Heart right ventricle (tissue), 16 donors: ENCODE measurements at regions not wholly inside any gene's neighbourhood (a gene's known extent, or its start where the extent isn't known, plus 50 kb on each side); places are given as distances from the start of the nearest gene placed in this dataset.

Experiments
- ATAC-seq, 8 donors: fragments of 200-7000 bp; cut with Tn5 transposase; one replicate each; pipeline ENCODE4 v1.9.1; 2020; ENCODE audit warnings: mild to moderate bottlenecking in 8 of 8, moderate library complexity in 8 of 8, moderate number of reproducible peaks in 1 of 8
- DNase-seq, 2 donors: peaks; one replicate each; pipeline ENCODE4 v3.0.0-alpha.2; 2020
- H3K27ac ChIP-seq, 10 donors: fragments of 200-600 bp; sonication (generic) in 2 of 10; one replicate each; pipeline versions ENCODE4 v1.5.0 to v1.8.0; 2020 to 2022; ENCODE audit warnings: mild to moderate bottlenecking in 3 of 10
- H3K27me3 ChIP-seq, 7 donors: fragments of 200-600 bp; one replicate each; pipeline ENCODE4 v1.8.0; 2021 to 2022; ENCODE audit warnings: mild to moderate bottlenecking in 2 of 7
- H3K36me3 ChIP-seq, 9 donors: fragments of 200-600 bp; sonication (generic) in 1 of 9; one replicate each; pipeline versions ENCODE4 v1.5.0 to v1.8.0; 2020 to 2022; ENCODE audit warnings: mild to moderate bottlenecking in 2 of 9
- H3K4me1 ChIP-seq, 9 donors: fragments of 200-600 bp; sonication (generic) in 1 of 9; one replicate each; pipeline versions ENCODE4 v1.5.0 to v1.8.0; 2020 to 2022; ENCODE audit warnings: mild to moderate bottlenecking in 4 of 9
- H3K4me3 ChIP-seq, 10 donors: fragments of 200-600 bp; sonication (generic) in 2 of 10; one replicate each; pipeline versions ENCODE4 v1.5.0 to v1.8.0; 2020 to 2022; ENCODE audit warnings: mild to moderate bottlenecking in 7 of 10, moderate library complexity in 2 of 10
- H3K9me3 ChIP-seq, 11 donors: fragments of 200-600 bp in 10 of 11; sonication (generic) in 2 of 11; one replicate each; pipeline versions ENCODE4 v1.5.0 to v1.8.0; 2013 to 2022; ENCODE audit warnings: mild to moderate bottlenecking in 2 of 11, control low read depth in 1 of 11, moderate library complexity in 1 of 11
- CTCF ChIP-seq, 9 donors: fragments of 200-600 bp; sonication (generic) in 2 of 9; IDR thresholded peaks; one replicate each; pipeline versions ENCODE4 v1.5.0 to v1.8.0; 2021 to 2022; ENCODE audit warnings: antibody characterized with exemption in 9 of 9, mild to moderate bottlenecking in 5 of 9, moderate library complexity in 1 of 9
- WGBS, 2 donors: extraction: QIAGEN DNeasy Blood & Tissue Kit; methylation state at CpG; one replicate each; pipeline ENCODE4 v1.1.7; 2013; ENCODE audit warnings: inconsistent platforms in 1 of 2; 5-methylcytosine and 5-hydroxymethylcytosine counted together
- intact Hi-C, 10 donors: fragments of 100-400 bp; cut with DNase I; formaldehyde crosslinking; loops; one replicate each; pipeline versions ENCODE4 v1.11.1 to v1.14.2; 2022
- donor health status: Arrhythmogenic right ventricular cardiomyopathy.
- donor health status: ischemic (EF 13 %, LVEDD 7.1; RV severe dilation, severe dysfunction).
- donor health status: healthy with polysubstance abuse.
- donor health status: DM: no; HTN: yes; CAD: no.
- donor health status: DM: no; HTN: no; CAD: no.
- donor health status: ischemic (EF 25% LVEDD 6.9; RV normal size, moderate dysfunction).
- donor health status: ischemic (EF 25% LVEDD 5.7; RV mildly dilated, moderate dysfunction).
- donor health status: healthy.
- donor health status: DM: yes; HTN: yes; CAD: no.
- donor health status: Ischemic cardiomyopathy.
- donor health status: ischemic (EF 35%, LVEDD 5.7; RV mildly dilated, moderate dysfunction).
- donor health status: nonischemic (EF 11% LVEDD 7.7; RV severe dilation, severe dysfunction).
- donor health status: DM: yes; HTN: yes; CAD: no.
- donor health status: PGD.
- donor health status: ischemic (EF 29% LVEDD 5.4; RV normal size, mild dysfunction).
- donor health status: nonischemic (EF 23%, LVEDD 6.1; RV moderate dilation, normal function).

GRCh38 chr10:58903071-58903470 lies 273.4 kb upstream of the PHYHIPL start:
- WGBS, 2 donors, result 83 to 93% methylated on average over 1 of the region's 1 CpG
- ATAC-seq (no peak), DNase-seq (no peak)

GRCh38 chr10:58909881-58910280 lies 266.6 kb upstream of the PHYHIPL start:
- Histone ChIP-seq H3K27ac (no peak overlapping the region), H3K9me3 (no peaks in the 10 kb centered on the region), H3K36me3 (no peaks in the 10 kb centered on the region), H3K4me1 (no peaks in the 10 kb centered on the region), H3K27me3 (peaks cover 0 to 3% (median 0%) of the 10 kb centered on the region in 7 donors), H3K4me3 (no peak overlapping the region)
- no peak for TF ChIP-seq CTCF (IDR thresholded peaks at IDR 0.05)
- DNase-seq (no peak), ATAC-seq (no peak)
- 76 to 82% methylated on average over 2 of the region's 2 CpGs for WGBS, 2 donors
- intact Hi-C loops, result no loop called here

More at GRCh38 chr10:58903071-58903470, 273.4 kb upstream of the PHYHIPL start:
- Histone ChIP-seq H3K27ac (no peak overlapping the region), H3K27me3 (peaks cover 0 to 3% (median 0%) of the 10 kb centered on the region in 7 donors), H3K4me3 (no peak overlapping the region), H3K36me3 (no peaks in the 10 kb centered on the region), H3K9me3 (peaks cover 0 to 12% (median 0%) of the 10 kb centered on the region in 11 donors), H3K4me1 (no peaks in the 10 kb centered on the region)
- no peak for TF ChIP-seq CTCF (IDR thresholded peaks at IDR 0.05)
- intact Hi-C loops, result no loop called here

GRCh38 chr10:58913717-58914116 lies 262.7 kb upstream of the PHYHIPL start:
- no peaks in the 10 kb centered on the region for H3K4me1 ChIP-seq
- intact Hi-C loops, result no loop called here
- no peak overlapping the region for H3K27ac ChIP-seq
- 52 to 54% methylated on average over 3 of the region's 3 CpGs for WGBS, 2 donors
- H3K36me3 ChIP-seq, result no peaks in the 10 kb centered on the region
- no peaks in the 10 kb centered on the region for H3K27me3 ChIP-seq
- ATAC-seq (no peak), DNase-seq (no peak)
- H3K4me3 ChIP-seq, result no peak overlapping the region
- no peak for TF ChIP-seq CTCF (IDR thresholded peaks at IDR 0.05)
- no peaks in the 10 kb centered on the region for H3K9me3 ChIP-seq

GRCh38 chr10:58918887-58919286 lies 257.6 kb upstream of the PHYHIPL start:
- Histone ChIP-seq H3K9me3 (no peaks in the 10 kb centered on the region), H3K27ac (no peak overlapping the region), H3K36me3 (no peaks in the 10 kb centered on the region), H3K4me3 (no peak overlapping the region), H3K27me3 (no peaks in the 10 kb centered on the region), H3K4me1 (peaks cover 0 to 24% (median 16%) of the 10 kb centered on the region in 9 donors)
- intact Hi-C loops, result no loop called here
- no peak for DNase-seq
- TF ChIP-seq CTCF (IDR thresholded peaks at IDR 0.05), result no peak
- ATAC-seq, result no peak
- 94 to 96% methylated on average over 2 of the region's 2 CpGs for WGBS, 2 donors
